H9 (cell line): ENCODE measurements at regions not wholly inside any gene's neighbourhood (a gene's known extent, or its start where the extent isn't known, plus 50 kb on each side); places are given as distances from the start of the nearest gene placed in this dataset.

Experiments used
- DNase-seq: peaks from one replicate; pipeline ENCODE4 v3.0.0-alpha.2; 2017
- H2AFZ ChIP-seq: one replicate; pipeline ENCODE4 v1.6.1; 2013; ENCODE audit warnings: mild to moderate bottlenecking, low read length, control low read depth, moderate library complexity
- H2AK5ac ChIP-seq: 2 replicates; pipeline ENCODE4 v1.6.1; 2013; ENCODE audit warnings: low read length, control low read depth, mixed read lengths; ENCODE audit not compliant: insufficient read length
- H2BK120ac ChIP-seq: one replicate; pipeline ENCODE4 v1.6.1; 2013; ENCODE audit warnings: low read depth, mild to moderate bottlenecking, low read length, control low read depth, inconsistent platforms; ENCODE audit not compliant: poor library complexity, severe bottlenecking
- H2BK12ac ChIP-seq: 2 replicates; pipeline ENCODE4 v1.6.1; 2013; ENCODE audit warnings: low read length, control low read depth, mixed read lengths, low read depth; ENCODE audit not compliant: insufficient read length
- H2BK15ac ChIP-seq: 2 replicates; pipeline ENCODE4 v1.6.1; 2013; ENCODE audit warnings: low read depth, low read length, control low read depth
- H2BK20ac ChIP-seq: one replicate; pipeline ENCODE4 v1.6.1; 2013; ENCODE audit warnings: low read depth, mild to moderate bottlenecking, low read length, control low read depth, inconsistent platforms; ENCODE audit not compliant: poor library complexity, severe bottlenecking
- H2BK5ac ChIP-seq: 2 replicates; pipeline ENCODE4 v1.6.1; 2013; ENCODE audit warnings: low read length, control low read depth, mixed read lengths; ENCODE audit not compliant: insufficient read length
- H3K14ac ChIP-seq: 2 replicates; pipeline ENCODE4 v1.6.1; 2013; ENCODE audit warnings: low read length, control low read depth; ENCODE audit not compliant: insufficient read depth
- H3K18ac ChIP-seq: 2 replicates; pipeline ENCODE4 v1.6.1; 2013; ENCODE audit warnings: low read depth, mild to moderate bottlenecking, mixed read lengths, low read length, control low read depth; ENCODE audit not compliant: insufficient read length
- H3K23ac ChIP-seq: 2 replicates; pipeline ENCODE4 v1.6.1; 2013; ENCODE audit warnings: low read length, control low read depth, mixed read lengths, low read depth; ENCODE audit not compliant: insufficient read length
- H3K23me2 ChIP-seq: 2 replicates; pipeline ENCODE4 v1.6.1; 2013; ENCODE audit warnings: low read depth, mild to moderate bottlenecking, mixed read lengths, low read length, control low read depth; ENCODE audit not compliant: insufficient read length, poor library complexity, severe bottlenecking
- H3K27ac ChIP-seq: 2 replicates; pipeline ENCODE4 v1.5.1; 2013; ENCODE audit warnings: low read length, control low read depth, mixed read lengths, low read depth; ENCODE audit not compliant: insufficient read length
- H3K27me3 ChIP-seq: 2 replicates; pipeline ENCODE4 v1.6.1; 2013; ENCODE audit warnings: low read length, control low read depth, inconsistent platforms; ENCODE audit not compliant: insufficient read depth
- H3K4ac ChIP-seq: 2 replicates; pipeline ENCODE4 v1.6.1; 2013; ENCODE audit warnings: low read depth, mild to moderate bottlenecking, control low read depth, inconsistent platforms, low read length, moderate library complexity
- H3K4me1 ChIP-seq: 2 replicates; pipeline ENCODE4 v1.6.1; 2013; ENCODE audit warnings: low read length, control low read depth, inconsistent platforms; ENCODE audit not compliant: insufficient read depth
- H3K4me2 ChIP-seq: 2 replicates; pipeline ENCODE4 v1.6.1; 2013; ENCODE audit warnings: low read length, control low read depth, mixed read lengths; ENCODE audit not compliant: insufficient read length, insufficient read depth
- H3K56ac ChIP-seq: 2 replicates; pipeline ENCODE4 v1.6.1; 2013; ENCODE audit warnings: low read depth, mild to moderate bottlenecking, mixed read lengths, low read length, control low read depth; ENCODE audit not compliant: insufficient read length
- H3K79me1 ChIP-seq: 2 replicates; pipeline ENCODE4 v1.6.1; 2013; ENCODE audit warnings: low read depth, mild to moderate bottlenecking, moderate library complexity, low read length, control low read depth, inconsistent platforms; ENCODE audit not compliant: insufficient read depth, poor library complexity, severe bottlenecking
- H3K79me2 ChIP-seq: 2 replicates; pipeline ENCODE4 v1.6.1; 2013; ENCODE audit warnings: low read length, control low read depth, inconsistent platforms; ENCODE audit not compliant: insufficient read depth
- H3K9ac ChIP-seq: 2 replicates; pipeline ENCODE4 v1.6.1; 2013; ENCODE audit warnings: low read length, control low read depth, mixed read lengths; ENCODE audit not compliant: insufficient read length; ENCODE audit errors: extremely low read depth
- H3K9me3 ChIP-seq: one replicate; pipeline ENCODE4 v1.6.1; 2013; ENCODE audit warnings: low read depth, low read length, inconsistent platforms; ENCODE audit not compliant: control insufficient read depth
- H3T11ph ChIP-seq: one replicate; pipeline ENCODE4 v1.6.1; 2013; ENCODE audit warnings: mild to moderate bottlenecking, low read length, control low read depth, inconsistent platforms
- H4K20me1 ChIP-seq: one replicate; pipeline ENCODE4 v1.6.1; 2013; ENCODE audit not compliant: control insufficient read depth, insufficient read length, insufficient read depth
- H4K5ac ChIP-seq: 2 replicates; pipeline ENCODE4 v1.6.1; 2013; ENCODE audit warnings: low read depth, mild to moderate bottlenecking, mixed read lengths, low read length, control low read depth; ENCODE audit not compliant: insufficient read length
- H4K8ac ChIP-seq: replicated peaks from 2 replicates; pipeline ENCODE4 v1.6.1; 2013; ENCODE audit warnings: low read length, control low read depth, mixed read lengths, low read depth; ENCODE audit not compliant: insufficient read length
- H4K91ac ChIP-seq: 2 replicates; pipeline ENCODE4 v1.6.1; 2013; ENCODE audit warnings: low read depth, mild to moderate bottlenecking, moderate library complexity, mixed read lengths, low read length, control low read depth; ENCODE audit not compliant: insufficient read length
- H3K27ac Mint-ChIP-seq, 3 experiments: 2 replicates in 2 of 3; 3 replicates in 1 of 3; pipeline ENCODE4 v1.8.0; 2020 to 2021; ENCODE audit warnings: mixed read lengths in 3 of 3, mild to moderate bottlenecking in 1 of 3, moderate library complexity in 1 of 3
- H3K27me3 Mint-ChIP-seq: 2 replicates; pipeline ENCODE4 v1.8.0; 2021; ENCODE audit warnings: low read depth, mild to moderate bottlenecking, moderate library complexity, mixed read lengths
- H3K36me3 Mint-ChIP-seq, 3 experiments: 2 replicates in 2 of 3; 3 replicates in 1 of 3; pipeline ENCODE4 v1.8.0; 2020 to 2021; ENCODE audit warnings: low read depth in 3 of 3, mixed read lengths in 3 of 3; ENCODE audit not compliant: insufficient read depth in 1 of 3
- H3K4me1 Mint-ChIP-seq, 2 experiments: 2 replicates each; pipeline ENCODE4 v1.8.0; 2020; ENCODE audit warnings: mixed read lengths in 2 of 2
- H3K4me3 Mint-ChIP-seq, 2 experiments: 2 replicates in 1 of 2; 3 replicates in 1 of 2; pipeline ENCODE4 v1.8.0; 2020 to 2021; ENCODE audit warnings: mild to moderate bottlenecking in 2 of 2, mixed read lengths in 2 of 2, moderate library complexity in 1 of 2
- H3K9me3 Mint-ChIP-seq, 2 experiments: 2 replicates in 1 of 2; 3 replicates in 1 of 2; pipeline ENCODE4 v1.8.0; 2020; ENCODE audit warnings: mild to moderate bottlenecking in 2 of 2, mixed read lengths in 2 of 2, moderate library complexity in 1 of 2
- WGBS: extraction: QIAGEN DNeasy Blood & Tissue Kit; methylation state at CpG from one replicate; pipeline ENCODE4 v1.1.7; 2013; ENCODE audit warnings: missing lambda C conversion rate, low lambda C conversion rate, mixed read lengths; ENCODE audit not compliant: insufficient read length; ENCODE audit errors: extremely low coverage; 5-methylcytosine and 5-hydroxymethylcytosine counted together
- TF ChIP-seq, protein P1 (sequence below): fragments of 200-600 bp; sonication (generic); conservative IDR thresholded peaks from 3 replicates; pipeline ENCODE4 v1.8.0; 2021; ENCODE audit warnings: antibody characterized with exemption, mild to moderate bottlenecking

DNA sequence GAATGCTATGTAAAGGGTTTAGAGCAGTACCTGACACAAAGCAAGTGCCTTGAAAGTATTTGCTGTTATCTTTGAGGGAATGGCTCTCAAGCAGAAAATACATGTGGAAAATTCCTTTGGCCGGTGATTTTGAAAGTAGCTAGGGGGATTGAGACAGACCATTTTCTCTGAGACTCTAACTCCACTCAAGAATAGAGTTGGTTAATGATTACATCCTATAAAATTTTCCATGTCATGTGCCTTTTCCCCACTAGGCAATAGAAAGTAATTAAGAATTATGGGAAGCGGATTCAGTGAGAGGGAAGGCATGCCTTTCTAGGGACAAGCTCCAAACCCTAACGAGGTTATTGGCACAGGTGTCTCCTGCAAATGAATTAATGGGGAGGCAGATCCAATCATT lies 276.0 kb downstream of the GPATCH2 start:
- Histone ChIP-seq H4K5ac (no peak overlapping the region), H2BK12ac (no peak overlapping the region), H3K79me1 (no peaks in the 10 kb centered on the region), H3K9me3 (no peaks in the 10 kb centered on the region), H3K14ac (no peak overlapping the region), H3K27me3 (no peaks in the 10 kb centered on the region; the same call in 1 of the 2 replicates), H3K79me2 (no peaks in the 10 kb centered on the region), H3T11ph (no peak overlapping the region), H2AK5ac (no peak overlapping the region), H3K4me1 (no peaks in the 10 kb centered on the region), H3K23ac (no peak overlapping the region), H2BK120ac (no peak overlapping the region), H3K18ac (no peak overlapping the region), H3K4ac (no peak overlapping the region), H2BK5ac (no peak overlapping the region), H4K20me1 (no peaks in the 10 kb centered on the region), H3K9ac (no peak overlapping the region), H3K23me2 (no peaks in the 10 kb centered on the region), H2AFZ (no peak overlapping the region), H4K91ac (no peak overlapping the region), H2BK20ac (no peak overlapping the region), H3K27ac (no peak overlapping the region), H2BK15ac (no peak overlapping the region), H3K56ac (no peak overlapping the region), H4K8ac (no peak overlapping the region), H3K4me2 (no peak overlapping the region)
- Mint-ChIP-seq H3K27ac (no peak overlapping the region), H3K36me3 (no peaks in the 10 kb centered on the region), H3K27me3 (peaks cover 16% of the 10 kb centered on the region), H3K4me3 (no peak overlapping the region), H3K9me3 (no peaks in the 10 kb centered on the region), H3K4me1 (no peaks in the 10 kb centered on the region)
- no peak for DNase-seq
- TF ChIP-seq, protein P1, sequence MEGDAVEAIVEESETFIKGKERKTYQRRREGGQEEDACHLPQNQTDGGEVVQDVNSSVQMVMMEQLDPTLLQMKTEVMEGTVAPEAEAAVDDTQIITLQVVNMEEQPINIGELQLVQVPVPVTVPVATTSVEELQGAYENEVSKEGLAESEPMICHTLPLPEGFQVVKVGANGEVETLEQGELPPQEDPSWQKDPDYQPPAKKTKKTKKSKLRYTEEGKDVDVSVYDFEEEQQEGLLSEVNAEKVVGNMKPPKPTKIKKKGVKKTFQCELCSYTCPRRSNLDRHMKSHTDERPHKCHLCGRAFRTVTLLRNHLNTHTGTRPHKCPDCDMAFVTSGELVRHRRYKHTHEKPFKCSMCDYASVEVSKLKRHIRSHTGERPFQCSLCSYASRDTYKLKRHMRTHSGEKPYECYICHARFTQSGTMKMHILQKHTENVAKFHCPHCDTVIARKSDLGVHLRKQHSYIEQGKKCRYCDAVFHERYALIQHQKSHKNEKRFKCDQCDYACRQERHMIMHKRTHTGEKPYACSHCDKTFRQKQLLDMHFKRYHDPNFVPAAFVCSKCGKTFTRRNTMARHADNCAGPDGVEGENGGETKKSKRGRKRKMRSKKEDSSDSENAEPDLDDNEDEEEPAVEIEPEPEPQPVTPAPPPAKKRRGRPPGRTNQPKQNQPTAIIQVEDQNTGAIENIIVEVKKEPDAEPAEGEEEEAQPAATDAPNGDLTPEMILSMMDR = no peak
- WGBS = no CpG with 5 or more reads among the region's 3 CpGs
